ENCODE measurements at regions not wholly inside any gene's neighbourhood (a gene's known extent, or its start where the extent isn't known, plus 50 kb on each side); places are given as distances from the start of the nearest gene placed in this dataset.

- DNase-seq (ENCODE audit: low spot score in 2 of 2), result no peak
- no peaks in the 10 kb centered on the region for H3K9me3 ChIP-seq
- H3K36me3 ChIP-seq (replicated peaks), result no peaks in the 10 kb centered on the region
- H3K4me3 ChIP-seq, result no peak overlapping the region
- no peaks in the 10 kb centered on the region for H3K4me1 ChIP-seq
- in situ Hi-C loops (cut with MboI; ENCODE audit: low sequenced_read_pairs), result no loop called here
- H3K27me3 ChIP-seq (ENCODE audit: low read depth), result peaks cover 12% of the 10 kb centered on the region; the same call in 1 of the 2 replicates
These were observed 50.4 kb upstream of the ARAP3 start for GRCh38 chr5:141732417-141732816.

Data from HAP-1 (cell line).